GM12801 (cell line): ENCODE measurements at regions not wholly inside any gene's neighbourhood (a gene's known extent, or its start where the extent isn't known, plus 50 kb on each side); places are given as distances from the start of the nearest gene placed in this dataset.

Experiments
- CTCF ChIP-seq: IDR thresholded peaks from one replicate; pipeline ENCODE4 v1.5.1; 2011; ENCODE audit warnings: control low read depth; ENCODE audit not compliant: insufficient read length; ENCODE audit errors: extremely low read depth

DNA sequence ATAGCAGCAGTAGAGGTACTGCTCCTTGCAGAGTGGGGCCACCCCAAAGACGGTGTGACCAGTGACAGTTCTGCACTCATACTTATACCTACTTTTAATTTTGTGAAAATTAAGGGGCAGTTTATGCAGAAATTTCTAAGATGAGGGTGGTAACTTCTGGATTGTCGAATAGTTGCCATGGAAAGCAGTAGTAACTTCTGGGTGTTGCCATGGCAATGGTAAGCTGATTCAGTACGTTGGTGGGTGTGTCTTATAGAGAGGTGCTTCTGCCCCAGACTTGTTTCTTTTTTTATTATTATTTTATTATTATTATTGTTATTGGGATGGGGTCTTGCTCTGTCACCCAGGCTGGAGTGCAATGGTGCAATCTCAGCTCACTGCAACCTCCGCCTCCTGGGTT lies 82.8 kb upstream of the L3MBTL4 start:
- TF ChIP-seq CTCF: no peak

GRCh38 chr18:6498289-6498856 lies 83.7 kb upstream of the L3MBTL4 start:
- TF ChIP-seq CTCF: no peak

- TF ChIP-seq CTCF: no peak
Measured at GRCh38 chr18:6504605-6505497, 90.1 kb upstream of the L3MBTL4 start.

DNA sequence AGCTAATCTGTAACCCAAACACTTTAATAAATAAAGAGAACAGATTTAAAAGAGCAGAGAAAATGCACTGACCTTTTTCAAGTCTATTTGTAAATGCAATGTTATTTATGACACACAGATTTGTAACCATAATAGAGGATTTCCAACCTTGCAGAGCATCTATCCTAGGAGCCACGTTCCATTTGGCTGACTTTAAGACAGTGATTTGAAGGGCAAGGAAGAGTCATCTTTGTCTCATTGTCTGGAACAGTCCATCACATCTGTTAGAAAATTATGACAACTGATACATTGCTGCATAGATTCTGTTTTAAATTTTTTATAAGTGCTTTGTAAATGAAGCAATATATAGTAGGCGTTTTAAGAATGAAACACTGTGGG lies 90.8 kb upstream of the L3MBTL4 start:
- no peak for TF ChIP-seq CTCF

DNA sequence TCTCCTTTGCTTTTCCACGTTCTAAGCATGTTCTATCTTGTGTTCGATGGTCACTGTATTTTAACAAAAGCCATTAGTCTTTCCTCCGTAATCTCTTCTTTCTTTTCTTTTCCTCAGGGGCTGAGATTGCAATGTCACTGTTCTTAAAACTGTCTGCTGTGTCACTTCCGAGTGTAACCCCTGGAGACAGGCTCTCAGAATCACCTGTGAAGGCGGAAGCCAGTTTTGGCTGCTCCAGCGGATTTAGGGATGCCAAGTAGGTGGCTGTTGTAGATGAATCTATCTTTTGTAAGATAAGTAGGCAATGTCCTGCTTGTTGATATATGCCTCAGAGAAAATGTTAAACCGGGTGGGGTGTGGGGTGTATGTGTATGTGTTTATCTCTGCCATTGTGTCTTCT lies 94.7 kb upstream of the L3MBTL4 start:
- TF ChIP-seq CTCF: no peak

GRCh38 chr18:6509832-6510231 lies 95.1 kb upstream of the L3MBTL4 start:
- no peak for TF ChIP-seq CTCF

DNA sequence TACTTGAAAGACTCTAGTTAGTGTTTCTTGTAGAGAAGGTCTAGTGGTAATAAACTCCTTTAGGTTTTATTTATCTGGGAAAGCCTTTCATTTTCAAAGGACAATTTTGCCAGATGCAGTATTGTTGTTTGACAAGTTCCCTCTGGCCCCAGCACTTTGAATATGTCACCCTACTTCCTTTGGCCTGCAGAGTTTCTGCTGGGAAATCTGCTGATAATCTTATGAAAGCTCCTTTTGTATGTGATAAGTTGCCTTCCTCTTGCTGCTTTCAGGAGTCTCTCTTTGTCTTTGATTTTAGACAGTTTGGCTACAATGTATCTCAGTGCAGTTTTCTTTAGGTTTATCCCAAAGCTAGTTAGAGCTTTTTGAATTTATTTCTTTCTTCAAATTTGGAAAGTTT lies 106.2 kb upstream of the L3MBTL4 start:
- TF ChIP-seq CTCF: no peak
